B cell (primary cell): ENCODE measurements at regions not wholly inside any gene's neighbourhood (a gene's known extent, or its start where the extent isn't known, plus 50 kb on each side); places are given as distances from the start of the nearest gene placed in this dataset.

Source experiments
- ATAC-seq: fragments of 200-7000 bp; cut with Tn5 transposase; one replicate; pipeline ENCODE4 v1.10.0; 2021; ENCODE audit warnings: low read depth, mild to moderate bottlenecking, moderate number of reproducible peaks, moderate library complexity
- CTCF ChIA-PET: fragments of 350-600 bp; sonication (Branson Sonifier 250); formaldehyde crosslinking; loops from one replicate; lab custom pipeline; 2021; ENCODE audit warnings: antibody characterized with exemption, inconsistent platforms; lab: Charles Lee
- POLR2A ChIA-PET: fragments of 350-600 bp; sonication (Branson Sonifier 250); formaldehyde crosslinking; loops from one replicate; lab custom pipeline; 2021; ENCODE audit warnings: antibody characterized with exemption; lab: Charles Lee
- DNase-seq: peaks from one replicate; pipeline ENCODE4 v3.0.0; 2013
- H2AFZ ChIP-seq: 2 replicates; pipeline ENCODE4 v1.6.1; 2012; ENCODE audit warnings: mild to moderate bottlenecking, low read depth, low read length; ENCODE audit not compliant: insufficient read depth, poor library complexity, severe bottlenecking
- H3K27ac ChIP-seq, 2 donors: 1 replicate in 1 of 2; 2 replicates in 1 of 2; pipeline ENCODE4 v1.5.1; 2012 to 2013; ENCODE audit warnings: low read length in 2 of 2, mild to moderate bottlenecking in 2 of 2, moderate library complexity in 1 of 2
- H3K27me3 ChIP-seq, 4 experiments: fragments of 200-600 bp in 1 of 4; sonication (generic) in 1 of 4; replicated peaks in 1 of 4; 1 replicate in 2 of 4; 2 replicates in 2 of 4; pipeline versions ENCODE4 v1.6.1 to v1.7.0; 2013 to 2016; ENCODE audit warnings: low read length in 3 of 4, mild to moderate bottlenecking in 2 of 4, mixed read lengths in 1 of 4, moderate library complexity in 1 of 4; ENCODE audit not compliant: insufficient read depth in 4 of 4, control insufficient read depth in 3 of 4; ENCODE audit errors: control extremely low read depth in 1 of 4
- H3K36me3 ChIP-seq, 2 experiments: replicated peaks in 1 of 2; 1 replicate in 1 of 2; 2 replicates in 1 of 2; pipeline versions ENCODE4 v1.6.1 to v1.7.1; 2013; ENCODE audit warnings: low read length in 1 of 2; ENCODE audit not compliant: insufficient read depth in 2 of 2, control insufficient read depth in 1 of 2; ENCODE audit errors: control extremely low read depth in 1 of 2, extremely low read depth in 1 of 2
- H3K4me1 ChIP-seq, 2 donors: fragments of 200-600 bp in 1 of 2; sonication (generic) in 1 of 2; 1 replicate in 1 of 2; 2 replicates in 1 of 2; pipeline versions ENCODE4 v1.5.1 to v1.6.1; 2013 to 2017; ENCODE audit warnings: low read length in 2 of 2; ENCODE audit not compliant: control insufficient read depth in 2 of 2, insufficient read depth in 2 of 2
- H3K4me2 ChIP-seq: replicated peaks from 2 replicates; pipeline ENCODE3; 2012; ENCODE audit warnings: mild to moderate bottlenecking, low read depth, low read length; ENCODE audit not compliant: poor library complexity, severe bottlenecking
- H3K4me3 ChIP-seq, 5 experiments: fragments of 200-600 bp in 1 of 5; sonication (generic) in 1 of 5; 1 replicate in 3 of 5; 2 replicates in 2 of 5; pipeline versions ENCODE4 v1.5.1 to v1.7.0; 2011 to 2016; ENCODE audit warnings: low read length in 4 of 5, mild to moderate bottlenecking in 4 of 5, low read depth in 2 of 5, control low read depth in 1 of 5, moderate library complexity in 1 of 5; ENCODE audit not compliant: insufficient read depth in 1 of 5; ENCODE audit errors: control extremely low read depth in 1 of 5, extremely low read depth in 1 of 5
- H3K79me2 ChIP-seq: fragments of 200-600 bp; sonication (generic); one replicate; pipeline ENCODE4 v1.6.0; 2016; ENCODE audit warnings: low read length; ENCODE audit not compliant: control insufficient read depth, insufficient read depth
- H3K9ac ChIP-seq: fragments of 200-600 bp; sonication (generic); 2 replicates; pipeline ENCODE4 v1.6.1; 2017; ENCODE audit warnings: mild to moderate bottlenecking, low read length, moderate library complexity
- H3K9me3 ChIP-seq, 3 donors: one replicate each; pipeline versions ENCODE4 v1.6.1 to v1.7.1; 2013; ENCODE audit warnings: low read length in 2 of 3; ENCODE audit not compliant: control insufficient read depth in 2 of 3, insufficient read depth in 1 of 3; ENCODE audit errors: control extremely low read depth in 1 of 3
- H4K20me1 ChIP-seq: 2 replicates; pipeline ENCODE4 v1.6.0; 2012; ENCODE audit warnings: mild to moderate bottlenecking, low read length; ENCODE audit not compliant: insufficient read depth, control insufficient read depth, poor library complexity, severe bottlenecking
- H3K27ac Mint-ChIP-seq: one replicate; pipeline ENCODE4 v1.8.0; 2021; ENCODE audit warnings: mixed read lengths
- H3K27me3 Mint-ChIP-seq: one replicate; pipeline ENCODE4 v1.8.0; 2021; ENCODE audit warnings: mixed read lengths
- H3K4me1 Mint-ChIP-seq: one replicate; pipeline ENCODE4 v1.8.0; 2021; ENCODE audit warnings: mixed read lengths
- H3K4me3 Mint-ChIP-seq: one replicate; pipeline ENCODE4 v1.8.0; 2021; ENCODE audit warnings: mixed read lengths
- H3K9me3 Mint-ChIP-seq: one replicate; pipeline ENCODE4 v1.8.0; 2022; ENCODE audit warnings: mixed read lengths; ENCODE audit not compliant: insufficient read depth
- EZH2 ChIP-seq: IDR thresholded peaks from 2 replicates; pipeline ENCODE4 v1.6.1; 2012; ENCODE audit warnings: borderline replicate concordance, low read depth, mild to moderate bottlenecking, moderate library complexity, low read length; ENCODE audit not compliant: insufficient read depth, poor library complexity, severe bottlenecking
- WGBS: methylation state at CpG from one replicate; pipeline ENCODE4 v1.1.5; 2013; ENCODE audit warnings: missing lambda C conversion rate; ENCODE audit not compliant: insufficient coverage; 5-methylcytosine and 5-hydroxymethylcytosine counted together
- intact Hi-C: fragments of 100-400 bp; cut with micrococcal nuclease; formaldehyde crosslinking; loops from one replicate; pipeline ENCODE4 v1.10.0; 2022
- TF ChIP-seq, protein P1 (sequence below): fragments of 200-600 bp; IDR thresholded peaks from one replicate; pipeline ENCODE4 v1.8.0; 2022; ENCODE audit warnings: antibody characterized with exemption, mild to moderate bottlenecking

GRCh38 chr15:69971771-69972170, 125.9 kb downstream of the TLE3 start:
- DNase-seq (no peak), ATAC-seq (no peak)
- TF ChIP-seq, protein P1, sequence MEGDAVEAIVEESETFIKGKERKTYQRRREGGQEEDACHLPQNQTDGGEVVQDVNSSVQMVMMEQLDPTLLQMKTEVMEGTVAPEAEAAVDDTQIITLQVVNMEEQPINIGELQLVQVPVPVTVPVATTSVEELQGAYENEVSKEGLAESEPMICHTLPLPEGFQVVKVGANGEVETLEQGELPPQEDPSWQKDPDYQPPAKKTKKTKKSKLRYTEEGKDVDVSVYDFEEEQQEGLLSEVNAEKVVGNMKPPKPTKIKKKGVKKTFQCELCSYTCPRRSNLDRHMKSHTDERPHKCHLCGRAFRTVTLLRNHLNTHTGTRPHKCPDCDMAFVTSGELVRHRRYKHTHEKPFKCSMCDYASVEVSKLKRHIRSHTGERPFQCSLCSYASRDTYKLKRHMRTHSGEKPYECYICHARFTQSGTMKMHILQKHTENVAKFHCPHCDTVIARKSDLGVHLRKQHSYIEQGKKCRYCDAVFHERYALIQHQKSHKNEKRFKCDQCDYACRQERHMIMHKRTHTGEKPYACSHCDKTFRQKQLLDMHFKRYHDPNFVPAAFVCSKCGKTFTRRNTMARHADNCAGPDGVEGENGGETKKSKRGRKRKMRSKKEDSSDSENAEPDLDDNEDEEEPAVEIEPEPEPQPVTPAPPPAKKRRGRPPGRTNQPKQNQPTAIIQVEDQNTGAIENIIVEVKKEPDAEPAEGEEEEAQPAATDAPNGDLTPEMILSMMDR = no peak
- TF ChIP-seq EZH2 = no peak
- Histone ChIP-seq H4K20me1 (no peaks in the 10 kb centered on the region), H3K9me3 (peaks cover 0 to 7% (median 0%) of the 10 kb centered on the region in 3 donors), H2AFZ (no peak overlapping the region), H3K36me3 (no peaks in the 10 kb centered on the region), H3K4me3 (no peak overlapping the region), H3K27me3 (peaks cover 0 to 18% (median 2%) of the 10 kb centered on the region in 4 experiments), H3K4me2 (no peak overlapping the region), H3K79me2 (no peaks in the 10 kb centered on the region), H3K9ac (no peak overlapping the region), H3K4me1 (no peaks in the 10 kb centered on the region), H3K27ac (no peak overlapping the region)
- Mint-ChIP-seq H3K27me3 (peaks cover 28% of the 10 kb centered on the region), H3K9me3 (no peaks in the 10 kb centered on the region), H3K4me1 (no peaks in the 10 kb centered on the region), H3K27ac (no peak overlapping the region), H3K4me3 (no peak overlapping the region)
- CTCF ChIA-PET = interaction anchor here (0.6 kb wide), 1 partner anchor 117 kb away, joined by 3 read pairs; no protein-coding TSS in a partner anchor
- 100% methylated on average over 2 of the region's 2 CpGs for WGBS
- intact Hi-C loops = loop anchor here (10.0 kb wide), 1 partner anchor 493 kb away; no protein-coding TSS in a partner anchor
- POLR2A ChIA-PET = interaction anchor here (0.6 to 1.2 kb wide), 2 partner anchors 91 to 120 kb away, joined by 4 to 11 read pairs; no protein-coding TSS in a partner anchor

GRCh38 chr15:69972436-69972835, 125.3 kb downstream of the TLE3 start:
- Histone ChIP-seq H3K9ac (no peak overlapping the region), H3K27ac (no peak overlapping the region), H3K4me1 (no peaks in the 10 kb centered on the region), H3K27me3 (peaks cover 0 to 18% (median 3%) of the 10 kb centered on the region in 4 experiments), H3K36me3 (no peaks in the 10 kb centered on the region), H3K4me3 (no peak overlapping the region), H3K79me2 (no peaks in the 10 kb centered on the region), H4K20me1 (no peaks in the 10 kb centered on the region), H3K4me2 (no peak overlapping the region), H3K9me3 (peaks cover 0 to 7% (median 1%) of the 10 kb centered on the region in 3 donors), H2AFZ (no peak overlapping the region)
- ATAC-seq (no peak), DNase-seq (no peak)
- Mint-ChIP-seq H3K27me3 (peaks cover 28% of the 10 kb centered on the region), H3K4me3 (no peak overlapping the region), H3K4me1 (no peaks in the 10 kb centered on the region), H3K9me3 (no peaks in the 10 kb centered on the region), H3K27ac (no peak overlapping the region)
- WGBS = 93% methylated on average over 3 of the region's 3 CpGs
- TF ChIP-seq, protein P1 = no peak
- TF ChIP-seq EZH2 = no peak
- ChIA-PET CTCF (interaction anchor here (0.6 kb wide), 1 partner anchor 116 kb away, joined by 3 read pairs; no protein-coding TSS in a partner anchor), POLR2A (interaction anchor here (0.6 to 1.2 kb wide), 3 partner anchors 63 to 119 kb away, joined by 3 to 11 read pairs (median 4); no protein-coding TSS in a partner anchor)
- intact Hi-C loops = loop anchor here (10.0 kb wide), 1 partner anchor 492 kb away; no protein-coding TSS in a partner anchor
